GM21528 (cell line): ENCODE measurements at regions not wholly inside any gene's neighbourhood (a gene's known extent, or its start where the extent isn't known, plus 50 kb on each side); places are given as distances from the start of the nearest gene placed in this dataset.

Source experiments
- ATAC-seq: cut with Tn5 transposase; IDR thresholded peaks from one replicate; pipeline ENCODE4 v1.9.1; 2021; ENCODE audit warnings: mild to moderate bottlenecking, moderate library complexity; ENCODE audit not compliant: unreplicated experiment, low FRiP score

- no peak for ATAC-seq
Observed at GRCh38 chr15:94744080-94744793, 512.9 kb downstream of the MCTP2 start.

GRCh38 chr15:94745371-94745770, 514.0 kb downstream of the MCTP2 start:
- ATAC-seq: no peak

- ATAC-seq: no peak
Observed at GRCh38 chr15:94747510-94747909, 516.1 kb downstream of the MCTP2 start.

GRCh38 chr15:94749811-94750617, 518.7 kb downstream of the MCTP2 start:
- no peak for ATAC-seq

GRCh38 chr15:94760348-94760747, 529.0 kb downstream of the MCTP2 start:
- ATAC-seq: no peak

- no peak for ATAC-seq
Observed at GRCh38 chr15:94761574-94761973, 530.2 kb downstream of the MCTP2 start.

GRCh38 chr15:94769089-94769488, 537.7 kb downstream of the MCTP2 start:
- ATAC-seq: no peak

GRCh38 chr15:94770199-94770598, 538.8 kb downstream of the MCTP2 start:
- no peak for ATAC-seq

- ATAC-seq: no peak
Observed at GRCh38 chr15:94777037-94777436, 545.7 kb downstream of the MCTP2 start.

GRCh38 chr15:94778840-94779239, 547.5 kb downstream of the MCTP2 start:
- ATAC-seq: no peak

GRCh38 chr15:94780166-94780565, 548.8 kb downstream of the MCTP2 start:
- ATAC-seq: no peak

- ATAC-seq: no peak
Observed at GRCh38 chr15:94785091-94785490, 553.7 kb downstream of the MCTP2 start.

- no peak for ATAC-seq
Observed at GRCh38 chr15:94791008-94791407, 559.6 kb downstream of the MCTP2 start.

GRCh38 chr15:94791510-94791909, 560.1 kb downstream of the MCTP2 start:
- ATAC-seq: no peak

GRCh38 chr15:94792196-94792595, 560.8 kb downstream of the MCTP2 start:
- no peak for ATAC-seq

- no peak for ATAC-seq
Observed at GRCh38 chr15:94793207-94793606, 561.8 kb downstream of the MCTP2 start.

- ATAC-seq: no peak
Observed at GRCh38 chr15:94793641-94794040, 562.3 kb downstream of the MCTP2 start.

GRCh38 chr15:94804613-94805012, 573.3 kb downstream of the MCTP2 start:
- no peak for ATAC-seq

GRCh38 chr15:94815110-94815731, 583.9 kb downstream of the MCTP2 start:
- ATAC-seq: no peak

- no peak for ATAC-seq
Observed at GRCh38 chr15:94815914-94816313, 584.6 kb downstream of the MCTP2 start.
